NCI-H446 (cell line): ENCODE measurements at regions not wholly inside any gene's neighbourhood (a gene's known extent, or its start where the extent isn't known, plus 50 kb on each side); places are given as distances from the start of the nearest gene placed in this dataset.
A peak's percentile ranks its signal among the peaks of the same experiment; 100 is the strongest.

Experiments
- DNase-seq, 2 experiments: peaks; one replicate each; lab custom pipeline; 2025; lab: John Stamatoyannopoulos, UW

- no peak for DNase-seq
Observed at GRCh38 chr18:75588412-75588811, 160.9 kb upstream of the SMIM21 start.

- no peak for DNase-seq
Observed at GRCh38 chr18:75587131-75587530, 159.6 kb upstream of the SMIM21 start.

- no peak for DNase-seq
Observed at GRCh38 chr18:75586130-75586889, 158.8 kb upstream of the SMIM21 start.

- no peak for DNase-seq
Observed at GRCh38 chr18:75582940-75583339, 155.4 kb upstream of the SMIM21 start.

- no peak for DNase-seq
Observed at GRCh38 chr18:75582406-75582821, 154.9 kb upstream of the SMIM21 start.

GRCh38 chr18:75581336-75582131, 154.0 kb upstream of the SMIM21 start:
- DNase-seq, result no peak

- no peak for DNase-seq
Observed at GRCh38 chr18:75574187-75574586, 146.7 kb upstream of the SMIM21 start.

GRCh38 chr18:75563150-75563549, 135.6 kb upstream of the SMIM21 start:
- no peak for DNase-seq

GRCh38 chr18:75562216-75562615, 134.7 kb upstream of the SMIM21 start:
- DNase-seq, result no peak

GRCh38 chr18:75558790-75559189, 131.3 kb upstream of the SMIM21 start:
- DNase-seq, result no peak

GRCh38 chr18:75556841-75557240, 129.3 kb upstream of the SMIM21 start:
- DNase-seq, result no peak

- DNase-seq, result no peak
Observed at GRCh38 chr18:75554644-75555185, 127.2 kb upstream of the SMIM21 start.

- DNase-seq, result no peak
Observed at GRCh38 chr18:75554176-75554575, 126.7 kb upstream of the SMIM21 start.

GRCh38 chr18:75553021-75553420, 125.5 kb upstream of the SMIM21 start:
- no peak for DNase-seq

- no peak for DNase-seq
Observed at GRCh38 chr18:75551071-75551470, 123.6 kb upstream of the SMIM21 start.

- DNase-seq, result peak in 1 of 2 experiments; percentile 5
Observed at GRCh38 chr18:75548353-75548905, 120.9 kb upstream of the SMIM21 start.

- DNase-seq, result no peak
Observed at GRCh38 chr18:75546964-75547363, 119.5 kb upstream of the SMIM21 start.

GRCh38 chr18:75545189-75545588, 117.7 kb upstream of the SMIM21 start:
- DNase-seq, result no peak

GRCh38 chr18:75544496-75544895, 117.0 kb upstream of the SMIM21 start:
- DNase-seq, result no peak

GRCh38 chr18:75544051-75544481, 116.6 kb upstream of the SMIM21 start:
- DNase-seq, result no peak

- no peak for DNase-seq
Observed at GRCh38 chr18:75538727-75539126, 111.2 kb upstream of the SMIM21 start.

GRCh38 chr18:75533950-75534349, 106.4 kb upstream of the SMIM21 start:
- DNase-seq, result no peak

- no peak for DNase-seq
Observed at GRCh38 chr18:75533209-75533608, 105.7 kb upstream of the SMIM21 start.
